Pancreas (tissue), 10 donors: ENCODE measurements at regions not wholly inside any gene's neighbourhood (a gene's known extent, or its start where the extent isn't known, plus 50 kb on each side); places are given as distances from the start of the nearest gene placed in this dataset.

Experiments used
- ATAC-seq, 4 donors: fragments of 200-7000 bp; cut with Tn5 transposase; one replicate each; pipeline versions ENCODE4 v1.8.0 to v1.9.1; 2020; ENCODE audit warnings: mild to moderate bottlenecking in 4 of 4, moderate library complexity in 4 of 4
- DNase-seq, 6 donors: peaks; one replicate each; pipeline ENCODE4 v3.0.0-alpha.2; 2020
- FAIRE-seq: peaks from 2 replicates; lab custom pipeline; 2012; peaks lifted over from hg19 to GRCh38; lab: Jason Lieb, UNC
- H3K27ac ChIP-seq, 4 donors: fragments of 200-600 bp; sonication (generic); 1 replicate in 3 of 4; 2 replicates in 1 of 4; pipeline versions ENCODE4 v1.5.0 to v1.8.0; 2020
- H3K27me3 ChIP-seq, 4 donors: fragments of 200-600 bp; one replicate each; pipeline ENCODE4 v1.8.0; 2021
- H3K36me3 ChIP-seq, 3 donors: fragments of 200-600 bp; sonication (generic) in 1 of 3; one replicate each; pipeline versions ENCODE4 v1.5.0 to v1.8.0; 2020 to 2021
- H3K4me1 ChIP-seq, 3 donors: fragments of 200-600 bp; one replicate each; pipeline ENCODE4 v1.8.0; 2021
- H3K4me3 ChIP-seq, 4 donors: fragments of 200-600 bp; sonication (generic) in 2 of 4; one replicate each; pipeline versions ENCODE4 v1.5.0 to v1.8.0; 2020 to 2021
- H3K9me3 ChIP-seq, 4 donors: fragments of 200-600 bp; one replicate each; pipeline ENCODE4 v1.8.0; 2021
- CTCF ChIP-seq, 4 donors: fragments of 200-600 bp; sonication (generic) in 3 of 4; IDR thresholded peaks; one replicate each; pipeline versions ENCODE4 v1.5.0 to v1.8.0; 2021; ENCODE audit warnings: antibody characterized with exemption in 4 of 4
- WGBS, 2 donors: extraction: QIAGEN DNeasy Blood & Tissue Kit; methylation state at CpG; one replicate each; pipeline ENCODE4 v1.1.7; 2013; 5-methylcytosine and 5-hydroxymethylcytosine counted together
- intact Hi-C, 3 donors: fragments of 100-400 bp; cut with DNase I; formaldehyde crosslinking; loops; one replicate each; pipeline versions ENCODE4 v1.11.1 to v1.14.2; 2022
- donor health status: healthy with polysubstance abuse.
- donor health status: DM: no; HTN: no; CAD: no; lungs with moderate emphysema.
- donor health status: DM: no; HTN: no; CAD: no.
- donor health status: control.
- donor health status: control.
- donor health status: Bipolar disorder and iron deficiency.
- donor health status: DM: yes; HTN: yes; CAD: no.
- donor health status: DM: no; HTN: no; CAD: no.
- donor health status: DM: no; HTN: no; CAD: no.
- donor health status: DM: yes; HTN: yes; CAD: no.

GRCh38 chr1:224811564-224811963 lies 117.9 kb upstream of the DNAH14 start:
- ATAC-seq (no peak), FAIRE-seq (no peak), DNase-seq (no peak)
- H3K4me1 ChIP-seq: no peaks in the 10 kb centered on the region
- H3K27ac ChIP-seq: no peak overlapping the region
- H3K27me3 ChIP-seq: no peaks in the 10 kb centered on the region
- 85 to 90% methylated on average over 7 of the region's 7 CpGs for WGBS, 2 donors
- TF ChIP-seq CTCF (IDR thresholded peaks at IDR 0.05): no peak
- H3K9me3 ChIP-seq: no peaks in the 10 kb centered on the region
- no peaks in the 10 kb centered on the region for H3K36me3 ChIP-seq
- H3K4me3 ChIP-seq: no peak overlapping the region
- intact Hi-C loops: no loop called here

- no peak for FAIRE-seq
These were observed 113.8 kb upstream of the DNAH14 start for GRCh38 chr1:224815647-224816046.

GRCh38 chr1:224816062-224816461 lies 113.4 kb upstream of the DNAH14 start:
- DNase-seq: no peak
- FAIRE-seq: no peak
- Histone ChIP-seq H3K9me3 (no peaks in the 10 kb centered on the region), H3K27ac (no peak overlapping the region), H3K4me1 (no peaks in the 10 kb centered on the region), H3K36me3 (no peaks in the 10 kb centered on the region), H3K4me3 (no peak overlapping the region), H3K27me3 (no peaks in the 10 kb centered on the region)
- ATAC-seq: no peak
- no peak for TF ChIP-seq CTCF (IDR thresholded peaks at IDR 0.05)
- intact Hi-C loops: no loop called here

More at GRCh38 chr1:224815647-224816046, 113.8 kb upstream of the DNAH14 start:
- H3K4me3 ChIP-seq: no peak overlapping the region
- TF ChIP-seq CTCF (IDR thresholded peaks at IDR 0.05): no peak
- DNase-seq: no peak
- intact Hi-C loops: no loop called here
- WGBS, 2 donors: 83 to 84% methylated on average over 2 of the region's 2 CpGs
- no peak overlapping the region for H3K27ac ChIP-seq
- H3K9me3 ChIP-seq: no peaks in the 10 kb centered on the region
- no peaks in the 10 kb centered on the region for H3K27me3 ChIP-seq
- H3K36me3 ChIP-seq: no peaks in the 10 kb centered on the region
- ATAC-seq: no peak
- H3K4me1 ChIP-seq: no peaks in the 10 kb centered on the region

- no peaks in the 10 kb centered on the region for H3K9me3 ChIP-seq
- H3K4me3 ChIP-seq: no peak overlapping the region
- no peaks in the 10 kb centered on the region for H3K27me3 ChIP-seq
- DNase-seq: no peak
- no peaks in the 10 kb centered on the region for H3K4me1 ChIP-seq
- no peaks in the 10 kb centered on the region for H3K36me3 ChIP-seq
- no peak for TF ChIP-seq CTCF (IDR thresholded peaks at IDR 0.05)
- no peak overlapping the region for H3K27ac ChIP-seq
- ATAC-seq: no peak
- WGBS, 2 donors: 44 to 45% methylated on average over 3 of the region's 3 CpGs
- intact Hi-C loops: no loop called here
- FAIRE-seq: no peak
These were observed 112.1 kb upstream of the DNAH14 start for GRCh38 chr1:224817382-224817781.

- FAIRE-seq (no peak), DNase-seq (no peak), ATAC-seq (no peak)
- no peak for TF ChIP-seq CTCF (IDR thresholded peaks at IDR 0.05)
- intact Hi-C loops: no loop called here
- Histone ChIP-seq H3K36me3 (no peaks in the 10 kb centered on the region), H3K9me3 (no peaks in the 10 kb centered on the region), H3K4me3 (no peak overlapping the region), H3K27ac (no peak overlapping the region), H3K4me1 (no peaks in the 10 kb centered on the region), H3K27me3 (no peaks in the 10 kb centered on the region)
- 66% methylated on average over 3 of the region's 3 CpGs for WGBS, 2 donors
These were observed 109.6 kb upstream of the DNAH14 start for GRCh38 chr1:224819861-224820260.
